ENCODE measurements at regions not wholly inside any gene's neighbourhood (a gene's known extent, or its start where the extent isn't known, plus 50 kb on each side); places are given as distances from the start of the nearest gene placed in this dataset.

- TF ChIP-seq, protein P1, sequence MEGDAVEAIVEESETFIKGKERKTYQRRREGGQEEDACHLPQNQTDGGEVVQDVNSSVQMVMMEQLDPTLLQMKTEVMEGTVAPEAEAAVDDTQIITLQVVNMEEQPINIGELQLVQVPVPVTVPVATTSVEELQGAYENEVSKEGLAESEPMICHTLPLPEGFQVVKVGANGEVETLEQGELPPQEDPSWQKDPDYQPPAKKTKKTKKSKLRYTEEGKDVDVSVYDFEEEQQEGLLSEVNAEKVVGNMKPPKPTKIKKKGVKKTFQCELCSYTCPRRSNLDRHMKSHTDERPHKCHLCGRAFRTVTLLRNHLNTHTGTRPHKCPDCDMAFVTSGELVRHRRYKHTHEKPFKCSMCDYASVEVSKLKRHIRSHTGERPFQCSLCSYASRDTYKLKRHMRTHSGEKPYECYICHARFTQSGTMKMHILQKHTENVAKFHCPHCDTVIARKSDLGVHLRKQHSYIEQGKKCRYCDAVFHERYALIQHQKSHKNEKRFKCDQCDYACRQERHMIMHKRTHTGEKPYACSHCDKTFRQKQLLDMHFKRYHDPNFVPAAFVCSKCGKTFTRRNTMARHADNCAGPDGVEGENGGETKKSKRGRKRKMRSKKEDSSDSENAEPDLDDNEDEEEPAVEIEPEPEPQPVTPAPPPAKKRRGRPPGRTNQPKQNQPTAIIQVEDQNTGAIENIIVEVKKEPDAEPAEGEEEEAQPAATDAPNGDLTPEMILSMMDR (IDR thresholded peaks at IDR 0.05): no peak
- TF ChIP-seq EP300 (IDR thresholded peaks at IDR 0.05): no peak
These were observed 87.0 kb downstream of the C11orf87 start for GRCh38 chr11:109508943-109509342.
